Suprapubic skin (tissue), 4 donors: ENCODE measurements at regions not wholly inside any gene's neighbourhood (a gene's known extent, or its start where the extent isn't known, plus 50 kb on each side); places are given as distances from the start of the nearest gene placed in this dataset.

Experiments used
- POLR2A ChIP-seq, 2 donors: fragments of 450-650 bp; IDR thresholded peaks; one replicate each; pipeline ENCODE4 v1.6.1; 2017; ENCODE audit warnings: antibody characterized with exemption in 2 of 2, mild to moderate bottlenecking in 2 of 2, moderate library complexity in 2 of 2
- POLR2AphosphoS5 ChIP-seq, 3 donors: sonication (generic); formaldehyde crosslinking; IDR thresholded peaks; one replicate each; pipeline ENCODE4 v1.6.1; 2017; ENCODE audit warnings: antibody characterized with exemption in 3 of 3

DNA sequence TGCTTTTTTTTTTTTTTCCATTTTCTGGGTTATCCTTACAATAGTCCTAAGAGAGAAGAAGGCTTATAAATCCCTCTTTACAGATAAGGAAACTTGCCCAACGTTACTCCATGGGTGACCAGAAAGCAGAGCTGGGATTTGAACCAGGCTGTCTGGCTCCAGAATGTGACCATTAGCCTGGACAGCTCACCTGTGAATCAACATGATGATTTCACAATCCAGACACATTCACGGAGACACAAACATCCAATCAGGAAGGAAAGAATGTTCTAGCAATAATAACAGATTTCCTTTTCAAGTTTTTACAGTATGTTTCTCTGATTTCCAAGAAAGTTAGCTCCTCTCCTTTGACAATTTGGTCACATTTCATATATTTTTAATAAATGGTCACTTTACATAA is 118.3 kb downstream of the GALC start:
- TF ChIP-seq POLR2A (IDR thresholded peaks at IDR 0.05) (no peak), POLR2AphosphoS5 (IDR thresholded peaks at IDR 0.05) (no peak)
